HL-60 (cell line): ENCODE measurements at regions not wholly inside any gene's neighbourhood (a gene's known extent, or its start where the extent isn't known, plus 50 kb on each side); places are given as distances from the start of the nearest gene placed in this dataset.

Experiments
- CTCF ChIP-seq: IDR thresholded peaks from one replicate; pipeline ENCODE4 v1.5.1; 2011; ENCODE audit warnings: low read length, control low read depth, inconsistent platforms; ENCODE audit not compliant: insufficient read depth
- GABPA ChIP-seq: IDR thresholded peaks from 2 replicates; pipeline ENCODE4 v1.6.1; 2012; ENCODE audit warnings: low read depth
- POLR2AphosphoS5 ChIP-seq: IDR thresholded peaks from 2 replicates; pipeline ENCODE4 v1.6.1; 2012; ENCODE audit warnings: low read depth
- REST ChIP-seq: IDR thresholded peaks from 2 replicates; pipeline ENCODE4 v1.6.1; 2012; ENCODE audit warnings: low read depth; ENCODE audit not compliant: insufficient replicate concordance
- SPI1 ChIP-seq: IDR thresholded peaks from 2 replicates; pipeline ENCODE4 v1.6.1; 2012; ENCODE audit warnings: low read depth, mild to moderate bottlenecking, borderline replicate concordance

DNA sequence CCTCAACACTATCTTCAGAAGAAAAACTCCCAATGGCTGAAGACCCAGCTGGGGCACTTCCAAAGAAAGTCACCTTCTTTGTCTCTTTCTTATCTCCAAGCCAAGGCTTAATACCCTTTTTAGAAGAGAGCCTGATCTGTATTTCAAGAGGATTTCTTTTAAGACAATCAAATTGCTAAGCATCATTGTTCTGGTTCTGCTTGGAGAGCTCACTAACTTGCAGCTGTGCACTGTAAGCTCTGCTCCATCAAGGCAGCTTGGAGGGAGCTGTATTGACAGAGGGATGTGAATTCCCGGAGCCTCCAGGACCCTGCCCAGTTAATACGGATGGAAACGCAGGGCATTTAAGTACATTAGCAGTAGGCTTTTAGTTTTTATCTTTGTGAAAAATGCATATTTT, 253.1 kb downstream of the TDRD15 start:
- TF ChIP-seq CTCF: no peak
- no peak for TF ChIP-seq POLR2AphosphoS5
- TF ChIP-seq GABPA: no peak
- no peak for TF ChIP-seq REST
- no peak for TF ChIP-seq SPI1
